Body of pancreas (tissue), 4 donors: ENCODE measurements at regions not wholly inside any gene's neighbourhood (a gene's known extent, or its start where the extent isn't known, plus 50 kb on each side); places are given as distances from the start of the nearest gene placed in this dataset. TPM values are rescaled to one million over a fixed set of nuclear protein-coding genes. Genes with fewer than 3 reads are reported as not detected.

Source experiments
- ATAC-seq: fragments of 150-250 bp; one replicate; pipeline ENCODE4 v1.9.1; 2016
- DNase-seq, 4 donors: peaks; one replicate each; pipeline ENCODE4 v3.0.0-alpha.2; 2019
- H3K27ac ChIP-seq, 4 donors: fragments of 200-600 bp; sonication (generic); 1 replicate in 3 of 4; 2 replicates in 1 of 4; pipeline versions ENCODE4 v1.5.1 to v1.6.1; 2016 to 2019; ENCODE audit warnings: mild to moderate bottlenecking in 1 of 4, mixed read lengths in 1 of 4, moderate library complexity in 1 of 4
- H3K27me3 ChIP-seq, 2 donors: fragments of 200-600 bp; sonication (generic); one replicate each; pipeline ENCODE4 v1.6.0; 2016; ENCODE audit warnings: mild to moderate bottlenecking in 1 of 2
- H3K36me3 ChIP-seq, 2 donors: fragments of 200-600 bp; sonication (generic); replicated peaks in 1 of 2; 2 replicates each; pipeline ENCODE4 v1.5.1; 2016; ENCODE audit warnings: low read depth in 2 of 2; ENCODE audit not compliant: insufficient read depth in 1 of 2
- H3K4me1 ChIP-seq: fragments of 200-600 bp; sonication (generic); one replicate; pipeline ENCODE4 v1.6.0; 2016
- H3K4me3 ChIP-seq, 2 donors: fragments of 200-600 bp; sonication (generic); 1 replicate in 1 of 2; 2 replicates in 1 of 2; pipeline ENCODE4 v1.5.1; 2016 to 2019
- H3K9me3 ChIP-seq, 3 donors: fragments of 200-600 bp; sonication (generic); 1 replicate in 2 of 3; 2 replicates in 1 of 3; pipeline ENCODE4 v1.5.1; 2016
- CTCF ChIP-seq, 7 experiments: fragments of 450-650 bp in 4 of 7; fragments of 200-600 bp in 3 of 7; sonication (generic) in 3 of 7; IDR thresholded peaks; one replicate each; pipeline ENCODE4 v1.5.1; 2016 to 2019; ENCODE audit warnings: antibody characterized with exemption in 7 of 7
- POLR2A ChIP-seq, 3 donors: fragments of 450-650 bp; IDR thresholded peaks; one replicate each; pipeline ENCODE4 v1.6.1; 2016; ENCODE audit warnings: antibody characterized with exemption in 3 of 3, mild to moderate bottlenecking in 2 of 3
- WGBS, 2 donors: methylation state at CpG; one replicate each; pipeline ENCODE4 v1.1.5; 2017; 5-methylcytosine and 5-hydroxymethylcytosine counted together
- intact Hi-C: fragments of 100-400 bp; cut with DNase I; formaldehyde crosslinking; loops from one replicate; pipeline ENCODE4 v1.15.1; 2023
- small RNA-seq: library from RNA; depleted of rRNA; stranded (forward); fragments of <200 nt; gene quantifications from one replicate; pipeline ENCODE3, GENCODE V24; 2016

DNA sequence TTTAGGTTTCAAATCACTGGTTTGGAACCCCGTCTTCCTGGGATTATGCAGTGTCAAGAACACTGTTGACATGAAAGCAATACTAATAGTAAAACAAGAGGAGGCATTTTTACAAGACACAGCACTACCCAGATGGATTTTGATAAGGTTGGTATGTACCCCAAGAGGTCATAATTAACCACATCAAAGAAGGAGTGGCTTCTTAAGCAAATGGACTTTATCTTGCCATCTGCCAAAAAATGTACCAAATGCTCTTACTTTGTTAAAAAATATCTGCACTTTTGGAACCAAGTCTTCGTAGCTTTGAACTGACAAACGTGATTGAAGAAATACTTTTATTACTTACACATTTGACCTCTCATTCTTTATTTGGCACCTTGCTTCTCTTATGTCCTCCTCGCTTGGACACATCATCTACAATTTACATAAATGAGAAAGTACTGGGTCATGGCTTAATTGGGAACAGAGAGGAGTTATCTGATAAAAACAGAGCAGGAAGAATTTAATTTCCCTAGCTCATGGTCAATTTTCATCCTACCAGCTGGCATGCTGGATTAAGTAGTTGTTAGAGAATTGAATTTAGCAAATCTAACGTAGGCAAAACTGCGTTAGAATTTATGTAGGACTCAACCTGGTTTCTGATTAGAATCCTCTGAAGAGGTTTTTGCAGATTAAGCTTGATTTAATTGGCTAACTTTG lies 54.5 kb upstream of the PRICKLE1 start:
- no peak overlapping the region for H3K27ac ChIP-seq
- 72 to 81% methylated on average over 6 of the region's 6 CpGs for WGBS, 2 donors
- H3K4me1 ChIP-seq = no peaks in the 10 kb centered on the region
- no peak for DNase-seq
- no peak overlapping the region for H3K4me3 ChIP-seq
- no peaks in the 10 kb centered on the region for H3K36me3 ChIP-seq
- intact Hi-C loops = no loop called here
- no peak for ATAC-seq
- TF ChIP-seq POLR2A (IDR thresholded peaks at IDR 0.05) = no peak
- no peak for TF ChIP-seq CTCF (IDR thresholded peaks at IDR 0.05)
- no peaks in the 10 kb centered on the region for H3K27me3 ChIP-seq
- H3K9me3 ChIP-seq = no peaks in the 10 kb centered on the region

GRCh38 chr12:42641221-42641885 lies 51.8 kb upstream of the PRICKLE1 start:
- ATAC-seq = no peak
- H3K9me3 ChIP-seq = no peaks in the 10 kb centered on the region
- no peak for DNase-seq
- no peaks in the 10 kb centered on the region for H3K36me3 ChIP-seq
- no peak overlapping the region for H3K27ac ChIP-seq
- no peaks in the 10 kb centered on the region for H3K27me3 ChIP-seq
- 44 to 74% methylated on average over 1 of the region's 1 CpG for WGBS, 2 donors
- no peak overlapping the region for H3K4me3 ChIP-seq
- H3K4me1 ChIP-seq = no peaks in the 10 kb centered on the region
- TF ChIP-seq POLR2A (IDR thresholded peaks at IDR 0.05) (no peak), CTCF (IDR thresholded peaks at IDR 0.05) (no peak)
- intact Hi-C loops = no loop called here

GRCh38 chr12:42640391-42640790 lies 50.8 kb upstream of the PRICKLE1 start:
- WGBS, 2 donors = 68 to 77% methylated on average over 2 of the region's 2 CpGs
- H3K27me3 ChIP-seq = no peaks in the 10 kb centered on the region
- no peak overlapping the region for H3K4me3 ChIP-seq
- H3K36me3 ChIP-seq = no peaks in the 10 kb centered on the region
- H3K4me1 ChIP-seq = no peaks in the 10 kb centered on the region
- intact Hi-C loops = no loop called here
- no peak for TF ChIP-seq CTCF (IDR thresholded peaks at IDR 0.05)
- no peak for TF ChIP-seq POLR2A (IDR thresholded peaks at IDR 0.05)
- ATAC-seq (no peak), DNase-seq (no peak)
- no peaks in the 10 kb centered on the region for H3K9me3 ChIP-seq
- no peak overlapping the region for H3K27ac ChIP-seq

DNA sequence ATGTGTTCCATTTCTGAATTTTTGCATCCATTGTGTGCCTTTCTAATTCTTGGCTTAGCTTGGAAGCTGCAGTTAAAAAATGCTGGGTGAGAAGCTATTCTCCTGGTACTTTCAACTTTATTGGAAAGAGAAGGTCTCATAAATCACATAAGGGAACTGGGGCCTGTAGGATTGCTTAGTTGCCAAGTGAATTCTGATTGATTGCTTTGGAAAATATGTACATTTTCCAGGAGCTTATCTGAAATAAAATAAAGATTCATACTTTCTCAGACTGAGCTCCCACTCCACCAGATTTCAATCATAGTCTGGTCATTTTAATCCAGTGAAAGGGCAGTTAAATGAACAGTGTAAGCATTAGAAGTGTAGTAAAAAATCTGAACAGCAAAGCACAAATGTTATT lies 50.0 kb upstream of the PRICKLE1 start:
- Histone ChIP-seq H3K36me3 (no peaks in the 10 kb centered on the region), H3K4me3 (no peak overlapping the region), H3K9me3 (no peaks in the 10 kb centered on the region), H3K27ac (no peak overlapping the region), H3K27me3 (no peaks in the 10 kb centered on the region), H3K4me1 (no peaks in the 10 kb centered on the region)
- no peak for TF ChIP-seq CTCF (IDR thresholded peaks at IDR 0.05)
- no peak for TF ChIP-seq POLR2A (IDR thresholded peaks at IDR 0.05)
- ATAC-seq (no peak), DNase-seq (no peak)
- intact Hi-C loops = no loop called here

Small RNA genes lying in the stretch of these regions (small RNA-seq; reads per million reads assigned to genes)
- not detected for gene MRPS36P5
- gene RPS27P21 = not detected
